AG09309 (cell line): ENCODE measurements at regions not wholly inside any gene's neighbourhood (a gene's known extent, or its start where the extent isn't known, plus 50 kb on each side); places are given as distances from the start of the nearest gene placed in this dataset.

Experiments used
- DNase-seq: peaks from one replicate; pipeline ENCODE4 v3.0.0-alpha.2; 2010; ENCODE audit warnings: low read depth
- H3K4me3 ChIP-seq: 2 replicates; pipeline ENCODE4 v1.5.1; 2011; ENCODE audit warnings: mild to moderate bottlenecking, low read depth, low read length, moderate library complexity; ENCODE audit not compliant: control insufficient read depth
- CTCF ChIP-seq: IDR thresholded peaks from 2 replicates; pipeline ENCODE4 v1.5.1; 2011; ENCODE audit warnings: mild to moderate bottlenecking, low read depth, low read length, inconsistent platforms; ENCODE audit not compliant: insufficient read depth, control insufficient read depth; ENCODE audit errors: missing control alignments

DNA sequence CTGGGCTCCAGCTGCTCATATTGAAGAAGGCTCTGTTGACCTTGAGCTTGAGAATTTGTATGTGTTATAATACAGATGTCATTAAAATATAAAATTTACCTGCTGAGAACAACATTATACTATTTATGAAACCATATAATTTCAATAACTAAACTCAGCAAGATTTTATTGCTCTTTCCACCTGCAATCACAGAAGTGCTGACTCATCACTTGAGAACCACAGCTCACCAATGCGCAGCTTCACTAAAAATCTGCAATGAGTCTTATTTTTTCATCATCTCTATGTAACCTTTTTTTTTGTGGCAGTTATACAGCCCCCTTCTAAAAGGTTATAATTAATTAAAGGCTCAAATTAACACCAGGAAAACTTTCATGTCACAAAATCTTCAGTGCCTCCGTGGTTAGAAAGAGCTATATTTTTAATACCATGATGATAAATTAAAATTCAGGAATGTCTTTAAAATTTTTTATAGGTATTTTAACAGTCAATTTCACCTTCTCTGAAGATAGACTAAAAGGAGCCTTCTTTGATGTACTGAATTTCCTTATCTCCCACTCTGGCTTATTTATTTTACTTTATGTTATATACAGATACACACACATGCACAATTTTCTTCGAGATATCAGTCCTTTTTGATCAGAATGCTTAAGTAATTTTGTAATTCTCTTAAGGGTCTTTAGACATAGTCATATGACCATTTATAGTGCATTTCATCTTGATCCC lies 102.7 kb downstream of the EVX1 start:
- DNase-seq = no peak
- no peak overlapping the region for H3K4me3 ChIP-seq
- no peak for TF ChIP-seq CTCF

GRCh38 chr7:27345997-27346396 lies 103.4 kb downstream of the EVX1 start:
- no peak for TF ChIP-seq CTCF
- no peak overlapping the region for H3K4me3 ChIP-seq
- DNase-seq = no peak

DNA sequence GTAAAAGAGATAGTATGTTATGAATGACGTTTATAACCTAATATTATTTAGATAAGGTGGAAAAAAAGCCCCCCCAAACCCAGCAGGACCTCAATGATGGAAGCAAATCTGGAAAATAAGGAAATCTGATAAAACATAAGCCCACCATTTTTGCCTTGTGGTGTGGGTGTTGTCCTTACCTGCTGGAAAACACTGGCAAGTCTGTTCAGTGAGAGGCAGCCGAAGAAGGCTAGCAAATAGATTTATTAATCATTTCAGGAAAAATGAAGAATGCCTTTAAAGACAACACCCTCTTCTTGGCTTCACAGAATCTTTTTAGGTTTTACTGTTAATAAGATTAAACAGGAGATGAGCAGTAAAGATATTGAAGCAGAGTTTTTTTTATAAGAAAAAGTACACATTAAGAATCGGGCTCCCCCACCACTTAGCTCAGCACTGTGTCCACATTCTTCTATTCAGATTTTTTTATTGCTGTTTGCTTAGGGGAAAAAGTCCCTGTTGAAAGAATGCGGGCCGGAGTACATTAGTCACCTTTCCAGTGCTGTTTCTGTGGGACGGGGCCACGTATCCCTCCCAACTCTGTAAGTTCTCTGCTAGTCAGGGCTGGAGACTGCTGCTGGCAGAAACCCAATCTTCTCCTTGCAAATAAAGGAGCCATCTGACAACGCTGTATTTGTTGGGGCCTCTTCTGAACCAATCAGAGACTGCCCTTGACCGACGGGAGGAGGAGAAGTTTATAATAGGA lies 104.1 kb downstream of the EVX1 start:
- no peak for TF ChIP-seq CTCF
- no peak overlapping the region for H3K4me3 ChIP-seq
- peak; percentile 74 for DNase-seq

GRCh38 chr7:27347276-27347640 lies 104.7 kb downstream of the EVX1 start:
- TF ChIP-seq CTCF = no peak
- no peak for DNase-seq
- H3K4me3 ChIP-seq = no peak overlapping the region

GRCh38 chr7:27349621-27350020 lies 107.0 kb downstream of the EVX1 start:
- no peak for DNase-seq
- TF ChIP-seq CTCF = no peak

DNA sequence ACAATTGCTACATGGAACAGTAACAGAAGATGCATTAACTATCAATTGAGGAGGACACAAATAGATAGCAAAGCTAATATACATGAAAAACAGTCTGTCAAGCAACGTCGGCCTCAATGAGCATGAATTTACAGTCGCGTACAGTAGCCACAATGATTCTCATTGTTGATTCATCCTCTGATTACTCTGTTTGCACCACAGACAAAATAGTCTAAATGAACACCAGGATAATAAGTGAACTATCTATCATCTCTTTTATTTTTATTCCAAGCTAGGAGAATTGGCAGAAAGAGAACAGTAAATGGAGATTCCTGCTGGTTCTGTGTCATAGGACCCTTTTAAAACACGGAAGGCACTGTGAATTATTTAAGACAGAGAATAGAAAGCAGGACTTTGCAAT lies 108.5 kb downstream of the EVX1 start:
- H3K4me3 ChIP-seq = no peak overlapping the region
- no peak for DNase-seq
- TF ChIP-seq CTCF = no peak

More at GRCh38 chr7:27349621-27350020, 107.0 kb downstream of the EVX1 start:
- no peak overlapping the region for H3K4me3 ChIP-seq
